Peyer's patch (tissue), 4 donors: ENCODE measurements at regions not wholly inside any gene's neighbourhood (a gene's known extent, or its start where the extent isn't known, plus 50 kb on each side); places are given as distances from the start of the nearest gene placed in this dataset.

ENCODE experiments used
- CTCF ChIP-seq, 6 experiments: fragments of 450-650 bp in 4 of 6; fragments of 200-600 bp in 2 of 6; sonication (generic) in 1 of 6; IDR thresholded peaks; one replicate each; pipeline ENCODE4 v1.5.1; 2017 to 2019; ENCODE audit warnings: antibody characterized with exemption in 6 of 6, mild to moderate bottlenecking in 3 of 6, moderate library complexity in 1 of 6
- POLR2A ChIP-seq, 2 donors: fragments of 450-650 bp; IDR thresholded peaks; one replicate each; pipeline ENCODE4 v1.5.1; 2017; ENCODE audit warnings: antibody characterized with exemption in 2 of 2, mild to moderate bottlenecking in 2 of 2, moderate library complexity in 2 of 2

GRCh38 chr7:67466109-67466508 lies 469.5 kb downstream of the TYW1 start:
- TF ChIP-seq POLR2A (IDR thresholded peaks at IDR 0.05) = no peak
- no peak for TF ChIP-seq CTCF (IDR thresholded peaks at IDR 0.05)
